ENCODE measurements at regions not wholly inside any gene's neighbourhood (a gene's known extent, or its start where the extent isn't known, plus 50 kb on each side); places are given as distances from the start of the nearest gene placed in this dataset.

- TF ChIP-seq, protein P1, sequence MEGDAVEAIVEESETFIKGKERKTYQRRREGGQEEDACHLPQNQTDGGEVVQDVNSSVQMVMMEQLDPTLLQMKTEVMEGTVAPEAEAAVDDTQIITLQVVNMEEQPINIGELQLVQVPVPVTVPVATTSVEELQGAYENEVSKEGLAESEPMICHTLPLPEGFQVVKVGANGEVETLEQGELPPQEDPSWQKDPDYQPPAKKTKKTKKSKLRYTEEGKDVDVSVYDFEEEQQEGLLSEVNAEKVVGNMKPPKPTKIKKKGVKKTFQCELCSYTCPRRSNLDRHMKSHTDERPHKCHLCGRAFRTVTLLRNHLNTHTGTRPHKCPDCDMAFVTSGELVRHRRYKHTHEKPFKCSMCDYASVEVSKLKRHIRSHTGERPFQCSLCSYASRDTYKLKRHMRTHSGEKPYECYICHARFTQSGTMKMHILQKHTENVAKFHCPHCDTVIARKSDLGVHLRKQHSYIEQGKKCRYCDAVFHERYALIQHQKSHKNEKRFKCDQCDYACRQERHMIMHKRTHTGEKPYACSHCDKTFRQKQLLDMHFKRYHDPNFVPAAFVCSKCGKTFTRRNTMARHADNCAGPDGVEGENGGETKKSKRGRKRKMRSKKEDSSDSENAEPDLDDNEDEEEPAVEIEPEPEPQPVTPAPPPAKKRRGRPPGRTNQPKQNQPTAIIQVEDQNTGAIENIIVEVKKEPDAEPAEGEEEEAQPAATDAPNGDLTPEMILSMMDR (IDR thresholded peaks at IDR 0.05; ENCODE audit: low read depth, low read length, missing input control): no peak
- TF ChIP-seq RAD21 (IDR thresholded peaks at IDR 0.05) (no peak), REST (IDR thresholded peaks at IDR 0.05) (no peak)
These were observed 314.7 kb downstream of the PAX1 start for GRCh38 chr20:22020201-22020600.

Data from liver (tissue), 3 donors.